Endothelial cell of umbilical vein (primary cell): ENCODE measurements at regions not wholly inside any gene's neighbourhood (a gene's known extent, or its start where the extent isn't known, plus 50 kb on each side); places are given as distances from the start of the nearest gene placed in this dataset.

Experiments used
- BruUV-seq: library from RNA; stranded (reverse); fragments of 400-500 nt; replicated peaks from 2 replicates; lab custom pipeline; 2021; lab: Mats Ljungman, UMichigan
- CTCF ChIA-PET: fragments of 300-600, 350-600 bp; sonication (Branson Sonifier 250); formaldehyde crosslinking; loops from one replicate; lab custom pipeline; 2021; ENCODE audit warnings: antibody characterized with exemption, inconsistent platforms; lab: Charles Lee
- POLR2A ChIA-PET: fragments of 300-600, 350-600 bp; sonication (Branson Sonifier 250); formaldehyde crosslinking; loops from one replicate; lab custom pipeline; 2021; ENCODE audit warnings: antibody characterized with exemption, inconsistent platforms; lab: Charles Lee
- DNase-seq: peaks from one replicate; pipeline ENCODE4 v3.0.0-alpha.2; 2011; ENCODE audit warnings: low read depth, low spot score
- FAIRE-seq: peaks from 2 replicates; lab custom pipeline; 2011; peaks lifted over from hg19 to GRCh38; lab: Jason Lieb, UNC
- H2AFZ ChIP-seq: 2 replicates; pipeline ENCODE4 v1.6.0; 2012; ENCODE audit warnings: low read depth, low read length, control low read depth, inconsistent platforms
- H3K27ac ChIP-seq: 2 replicates; pipeline ENCODE4 v1.5.1; 2011; ENCODE audit warnings: low read depth, mild to moderate bottlenecking, control low read depth, low read length, moderate library complexity; ENCODE audit not compliant: insufficient read depth
- H3K27me3 ChIP-seq, 2 experiments: 2 replicates each; pipeline versions ENCODE4 v1.6.0 to v1.6.1; 2011; ENCODE audit warnings: low read length in 2 of 2, mixed read lengths in 1 of 2; ENCODE audit not compliant: control insufficient read depth in 2 of 2, insufficient read depth in 2 of 2
- H3K36me3 ChIP-seq, 2 experiments: 2 replicates in 1 of 2; 3 replicates in 1 of 2; pipeline ENCODE4 v1.5.1; 2011; ENCODE audit warnings: low read length in 2 of 2, mild to moderate bottlenecking in 1 of 2, moderate library complexity in 1 of 2; ENCODE audit not compliant: control insufficient read depth in 2 of 2, insufficient read depth in 2 of 2; ENCODE audit errors: extremely low read depth in 1 of 2
- H3K4me1 ChIP-seq: 3 replicates; pipeline ENCODE4 v1.5.1; 2011; ENCODE audit warnings: mild to moderate bottlenecking, low read length; ENCODE audit not compliant: control insufficient read depth, insufficient read depth; ENCODE audit errors: extremely low read depth
- H3K4me2 ChIP-seq: 2 replicates; pipeline ENCODE4 v1.6.1; 2011; ENCODE audit warnings: low read length, control low read depth, mixed read lengths; ENCODE audit not compliant: insufficient read depth
- H3K4me3 ChIP-seq, 3 experiments: fragments of 200-600 bp in 1 of 3; sonication (generic), shearing (Covaris generic) in 1 of 3; replicated peaks in 1 of 3; 2 replicates each; pipeline ENCODE4 v1.5.1; 2011 to 2016; ENCODE audit warnings: control low read depth in 3 of 3, low read length in 3 of 3, mild to moderate bottlenecking in 2 of 3, inconsistent platforms in 1 of 3, low read depth in 1 of 3, moderate library complexity in 1 of 3; ENCODE audit not compliant: insufficient read depth in 1 of 3
- H3K79me2 ChIP-seq: 2 replicates; pipeline ENCODE4 v1.6.0; 2012; ENCODE audit warnings: low read length, inconsistent platforms; ENCODE audit not compliant: control insufficient read depth, insufficient read depth
- H3K9ac ChIP-seq: replicated peaks from 2 replicates; pipeline ENCODE3; 2011; ENCODE audit warnings: low read length, control low read depth; ENCODE audit not compliant: insufficient read depth; ENCODE audit errors: extremely low read depth
- H3K9me1 ChIP-seq: replicated peaks from 3 replicates; pipeline ENCODE4 v1.6.0; 2011; ENCODE audit warnings: mild to moderate bottlenecking, low read length; ENCODE audit not compliant: control insufficient read depth, insufficient read depth; ENCODE audit errors: extremely low read depth
- H3K9me3 ChIP-seq: replicated peaks from 2 replicates; pipeline ENCODE4 v1.5.1; 2012; ENCODE audit warnings: low read length, inconsistent platforms; ENCODE audit not compliant: control insufficient read depth, insufficient read depth
- H4K20me1 ChIP-seq: replicated peaks from 2 replicates; pipeline ENCODE3; 2011; ENCODE audit warnings: mild to moderate bottlenecking, low read length; ENCODE audit not compliant: control insufficient read depth, insufficient read depth; ENCODE audit errors: extremely low read depth
- EZH2 ChIP-seq: IDR thresholded peaks from 2 replicates; pipeline ENCODE4 v1.6.1; 2012; ENCODE audit warnings: borderline replicate concordance, low read depth, mild to moderate bottlenecking, moderate library complexity, low read length, inconsistent platforms; ENCODE audit not compliant: severe bottlenecking
- GATA2 ChIP-seq: IDR thresholded peaks from 2 replicates; pipeline ENCODE4 v1.7.0; 2011; ENCODE audit warnings: low read depth, mild to moderate bottlenecking, moderate library complexity, mixed read lengths, low read length; ENCODE audit not compliant: insufficient read length, insufficient read depth
- JUN ChIP-seq: IDR thresholded peaks from 2 replicates; pipeline ENCODE4 v1.6.1; 2011; ENCODE audit warnings: borderline replicate concordance, low read depth; ENCODE audit not compliant: insufficient read length, insufficient read depth
- MYC ChIP-seq: IDR thresholded peaks from one replicate; pipeline ENCODE4 v1.6.1; 2011; ENCODE audit warnings: mild to moderate bottlenecking, low read depth, low read length
- POLR2A ChIP-seq: IDR thresholded peaks from 2 replicates; pipeline ENCODE4 v1.6.1; 2012; ENCODE audit warnings: low read depth, mild to moderate bottlenecking, control low read depth, low read length
- POLR2AphosphoS5 ChIP-seq: IDR thresholded peaks from 2 replicates; pipeline ENCODE4 v1.6.1; 2012; ENCODE audit warnings: low read depth, mild to moderate bottlenecking, control low read depth, low read length, moderate library complexity; ENCODE audit not compliant: insufficient read depth
- dilution Hi-C: fragments of 300-500 bp; cut with MboI; formaldehyde crosslinking; loops from one replicate; pipeline ENCODE4 v1.15.0; 2019; ENCODE audit warnings: low sequenced_read_pairs; ENCODE audit not compliant: extremely low pct_ligation_motif_present
- intact Hi-C: fragments of 100-400 bp; cut with micrococcal nuclease; formaldehyde crosslinking; loops from one replicate; pipeline ENCODE4 v1.10.0; 2022
- TF ChIP-seq, protein P1 (sequence below), 2 donors: IDR thresholded peaks; 1 replicate in 1 of 2; 2 replicates in 1 of 2; pipeline ENCODE4 v1.5.1; 2011; ENCODE audit warnings: low read length in 2 of 2, mild to moderate bottlenecking in 2 of 2, moderate library complexity in 2 of 2, control low read depth in 1 of 2, inconsistent platforms in 1 of 2, low read depth in 1 of 2; ENCODE audit not compliant: insufficient read depth in 1 of 2; ENCODE audit errors: extremely low read depth in 1 of 2
- TF ChIP-seq, protein P2 (sequence below): IDR thresholded peaks from 2 replicates; pipeline ENCODE4 v1.6.1; 2011; ENCODE audit not compliant: insufficient read depth, insufficient read length

- no peak for FAIRE-seq
- no peak overlapping the region for H3K4me3 ChIP-seq
- no peaks in the 10 kb centered on the region for H3K79me2 ChIP-seq
- no peak overlapping the region for H2AFZ ChIP-seq
- no peaks in the 10 kb centered on the region for H3K4me1 ChIP-seq
- TF ChIP-seq, protein P1, sequence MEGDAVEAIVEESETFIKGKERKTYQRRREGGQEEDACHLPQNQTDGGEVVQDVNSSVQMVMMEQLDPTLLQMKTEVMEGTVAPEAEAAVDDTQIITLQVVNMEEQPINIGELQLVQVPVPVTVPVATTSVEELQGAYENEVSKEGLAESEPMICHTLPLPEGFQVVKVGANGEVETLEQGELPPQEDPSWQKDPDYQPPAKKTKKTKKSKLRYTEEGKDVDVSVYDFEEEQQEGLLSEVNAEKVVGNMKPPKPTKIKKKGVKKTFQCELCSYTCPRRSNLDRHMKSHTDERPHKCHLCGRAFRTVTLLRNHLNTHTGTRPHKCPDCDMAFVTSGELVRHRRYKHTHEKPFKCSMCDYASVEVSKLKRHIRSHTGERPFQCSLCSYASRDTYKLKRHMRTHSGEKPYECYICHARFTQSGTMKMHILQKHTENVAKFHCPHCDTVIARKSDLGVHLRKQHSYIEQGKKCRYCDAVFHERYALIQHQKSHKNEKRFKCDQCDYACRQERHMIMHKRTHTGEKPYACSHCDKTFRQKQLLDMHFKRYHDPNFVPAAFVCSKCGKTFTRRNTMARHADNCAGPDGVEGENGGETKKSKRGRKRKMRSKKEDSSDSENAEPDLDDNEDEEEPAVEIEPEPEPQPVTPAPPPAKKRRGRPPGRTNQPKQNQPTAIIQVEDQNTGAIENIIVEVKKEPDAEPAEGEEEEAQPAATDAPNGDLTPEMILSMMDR (IDR thresholded peaks at IDR 0.05; ENCODE audit: extremely low read depth in 1 of 2, insufficient read depth in 1 of 2, low read depth in 1 of 2, low read length in 2 of 2): no peak
- no peak for TF ChIP-seq EZH2
- TF ChIP-seq JUN: no peak
- no peak for TF ChIP-seq MYC
- DNase-seq: no peak
- no peak overlapping the region for H3K4me2 ChIP-seq
- H4K20me1 ChIP-seq: no peaks in the 10 kb centered on the region
- H3K9ac ChIP-seq: no peak overlapping the region
- BruUV-seq: no TSS peak
- CTCF ChIA-PET: no interaction called here
- dilution Hi-C loops: no loop called here
- no peaks in the 10 kb centered on the region for H3K9me1 ChIP-seq
- H3K27me3 ChIP-seq: no peaks in the 10 kb centered on the region
- H3K27ac ChIP-seq: no peak overlapping the region
- no peaks in the 10 kb centered on the region for H3K36me3 ChIP-seq
- POLR2A ChIA-PET: no interaction called here
- intact Hi-C loops: no loop called here
- peaks cover 2% of the 10 kb centered on the region for H3K9me3 ChIP-seq
These were observed 199.4 kb upstream of the CADM2 start for GRCh38 chr3:84759361-84759760.

DNA sequence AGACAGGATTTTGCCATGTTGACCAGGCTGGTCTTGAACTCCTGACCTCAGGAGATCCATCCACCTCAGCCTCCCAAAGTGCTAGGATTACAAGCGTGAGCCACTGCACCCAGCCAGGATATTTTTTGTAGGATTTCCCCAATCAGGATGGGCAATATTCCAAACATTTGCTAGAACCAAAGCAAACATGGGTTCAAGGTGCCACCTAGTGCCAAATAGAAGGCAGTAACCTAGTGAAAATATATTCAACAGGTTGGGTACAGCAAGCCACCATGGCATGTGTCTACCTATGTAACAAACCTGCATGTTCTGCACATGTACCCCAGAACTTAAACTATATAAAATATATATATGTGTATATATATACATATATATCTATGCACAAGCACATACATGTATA lies 185.9 kb upstream of the CADM2 start:
- CTCF ChIA-PET: no interaction called here
- dilution Hi-C loops: no loop called here

More for the DNA sequence above, 185.9 kb upstream of the CADM2 start:
- Histone ChIP-seq H3K9ac (no peak overlapping the region), H3K79me2 (no peaks in the 10 kb centered on the region), H3K4me1 (no peaks in the 10 kb centered on the region), H3K4me3 (no peak overlapping the region), H3K27ac (no peak overlapping the region), H3K27me3 (no peaks in the 10 kb centered on the region), H2AFZ (no peak overlapping the region), H3K9me3 (no peaks in the 10 kb centered on the region), H4K20me1 (no peaks in the 10 kb centered on the region), H3K4me2 (no peak overlapping the region), H3K9me1 (no peaks in the 10 kb centered on the region), H3K36me3 (no peaks in the 10 kb centered on the region)
- TF ChIP-seq POLR2AphosphoS5 (no peak), MYC (no peak), POLR2A (no peak), GATA2 (no peak), JUN (no peak)
- TF ChIP-seq, protein P2, sequence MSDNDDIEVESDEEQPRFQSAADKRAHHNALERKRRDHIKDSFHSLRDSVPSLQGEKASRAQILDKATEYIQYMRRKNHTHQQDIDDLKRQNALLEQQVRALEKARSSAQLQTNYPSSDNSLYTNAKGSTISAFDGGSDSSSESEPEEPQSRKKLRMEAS: no peak
- TF ChIP-seq, protein P1 (IDR thresholded peaks at IDR 0.05; ENCODE audit: extremely low read depth in 1 of 2, insufficient read depth in 1 of 2, low read depth in 1 of 2, low read length in 2 of 2): no peak
- DNase-seq: no peak
- no peak for FAIRE-seq
- POLR2A ChIA-PET: no interaction called here
- intact Hi-C loops: no loop called here
- BruUV-seq: no TSS peak
